Body of pancreas (tissue), 4 donors: ENCODE measurements at regions not wholly inside any gene's neighbourhood (a gene's known extent, or its start where the extent isn't known, plus 50 kb on each side); places are given as distances from the start of the nearest gene placed in this dataset.

Experiments used
- CTCF ChIP-seq, 7 experiments: fragments of 450-650 bp in 4 of 7; fragments of 200-600 bp in 3 of 7; sonication (generic) in 3 of 7; IDR thresholded peaks; one replicate each; pipeline ENCODE4 v1.5.1; 2016 to 2019; ENCODE audit warnings: antibody characterized with exemption in 7 of 7
- POLR2A ChIP-seq, 3 donors: fragments of 450-650 bp; IDR thresholded peaks; one replicate each; pipeline ENCODE4 v1.6.1; 2016; ENCODE audit warnings: antibody characterized with exemption in 3 of 3, mild to moderate bottlenecking in 2 of 3

- no peak for TF ChIP-seq POLR2A (IDR thresholded peaks at IDR 0.05)
- TF ChIP-seq CTCF (IDR thresholded peaks at IDR 0.05), result no peak
Measured at GRCh38 chr12:17296882-17297281, 690.9 kb upstream of the LMO3 start.
